NCI-H1417 treated with DMSO at 0.1 percent for 48 hours (cell line): ENCODE measurements at regions not wholly inside any gene's neighbourhood (a gene's known extent, or its start where the extent isn't known, plus 50 kb on each side); places are given as distances from the start of the nearest gene placed in this dataset.
A peak's percentile ranks its signal among the peaks of the same experiment; 100 is the strongest.

Source experiments
- DNase-seq: peaks from one replicate; lab custom pipeline; 2025; lab: John Stamatoyannopoulos, UW

GRCh38 chr18:67644226-67644625, 127.7 kb upstream of the DSEL start:
- no peak for DNase-seq

- no peak for DNase-seq
These were observed 123.4 kb upstream of the DSEL start for GRCh38 chr18:67639872-67640271.

- no peak for DNase-seq
These were observed 120.3 kb upstream of the DSEL start for GRCh38 chr18:67636597-67637385.

- DNase-seq: no peak
These were observed 118.3 kb upstream of the DSEL start for GRCh38 chr18:67634631-67635338.

- no peak for DNase-seq
These were observed 117.4 kb upstream of the DSEL start for GRCh38 chr18:67633939-67634338.

GRCh38 chr18:67621906-67622305, 105.4 kb upstream of the DSEL start:
- DNase-seq: no peak

GRCh38 chr18:67621049-67621713, 104.7 kb upstream of the DSEL start:
- DNase-seq: no peak

GRCh38 chr18:67618061-67618460, 101.5 kb upstream of the DSEL start:
- no peak for DNase-seq

GRCh38 chr18:67615876-67616275, 99.4 kb upstream of the DSEL start:
- no peak for DNase-seq

GRCh38 chr18:67613731-67614130, 97.2 kb upstream of the DSEL start:
- DNase-seq: no peak

- DNase-seq: no peak
These were observed 95.8 kb upstream of the DSEL start for GRCh38 chr18:67612281-67612680.

- DNase-seq: no peak
These were observed 92.2 kb upstream of the DSEL start for GRCh38 chr18:67608615-67609273.

- DNase-seq: no peak
These were observed 91.7 kb upstream of the DSEL start for GRCh38 chr18:67608191-67608590.

- no peak for DNase-seq
These were observed 84.0 kb upstream of the DSEL start for GRCh38 chr18:67600181-67601180.

GRCh38 chr18:67599277-67599676, 82.8 kb upstream of the DSEL start:
- DNase-seq: no peak

GRCh38 chr18:67597759-67598158, 81.2 kb upstream of the DSEL start:
- DNase-seq: no peak

GRCh38 chr18:67596003-67596402, 79.5 kb upstream of the DSEL start:
- DNase-seq: no peak

- peak; percentile 10 for DNase-seq
These were observed 74.1 kb upstream of the DSEL start for GRCh38 chr18:67590571-67591141.

GRCh38 chr18:67589325-67589724, 72.8 kb upstream of the DSEL start:
- no peak for DNase-seq

GRCh38 chr18:67586101-67586500, 69.6 kb upstream of the DSEL start:
- DNase-seq: no peak

- no peak for DNase-seq
These were observed 67.1 kb upstream of the DSEL start for GRCh38 chr18:67583621-67584020.
